PC-9 (cell line): ENCODE measurements at regions not wholly inside any gene's neighbourhood (a gene's known extent, or its start where the extent isn't known, plus 50 kb on each side); places are given as distances from the start of the nearest gene placed in this dataset.
"Not testable (repeated sequence)": the region's sequence is repeated elsewhere in the genome, so short reads cannot be mapped to it uniquely, and the experiment has no call there.

ENCODE experiments used
- CTCF ChIP-seq: fragments of 200-600 bp; sonication (generic); conservative IDR thresholded peaks from 2 replicates; pipeline ENCODE4 v1.6.1; 2017; ENCODE audit warnings: mixed run types, antibody characterized with exemption, mild to moderate bottlenecking, moderate library complexity
- EZH2 ChIP-seq: fragments of 200-600 bp; sonication (generic); IDR thresholded peaks from 2 replicates; pipeline ENCODE4 v1.8.0; 2017; ENCODE audit warnings: antibody characterized with exemption, low read depth

- TF ChIP-seq CTCF, EZH2: not testable (repeated sequence)
These were observed 119.6 kb upstream of the PRSS16 start for GRCh38 chr6:27127874-27128273.
